ENCODE measurements at regions not wholly inside any gene's neighbourhood (a gene's known extent, or its start where the extent isn't known, plus 50 kb on each side); places are given as distances from the start of the nearest gene placed in this dataset.

DNA sequence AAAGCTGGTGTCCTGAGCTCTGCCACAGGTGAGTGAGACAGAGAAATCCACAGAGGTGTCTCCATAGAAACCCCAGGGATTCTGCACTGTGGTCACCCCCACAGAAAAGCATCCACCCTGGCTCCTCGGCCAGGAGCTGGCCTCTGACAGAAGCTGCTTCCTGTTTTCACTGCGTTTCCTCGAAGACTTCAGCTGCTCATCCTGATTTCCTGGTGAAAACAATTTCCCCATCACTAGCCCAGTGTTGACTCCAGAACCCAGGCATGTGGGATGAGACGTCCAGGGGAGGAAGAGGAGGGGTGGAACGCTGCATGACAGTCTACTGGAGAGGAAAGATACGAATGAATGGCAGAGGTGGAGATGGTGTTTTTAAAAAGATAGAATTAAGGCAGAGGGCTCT lies 60.3 kb upstream of the GPR45 start:
- TF ChIP-seq, protein P1, sequence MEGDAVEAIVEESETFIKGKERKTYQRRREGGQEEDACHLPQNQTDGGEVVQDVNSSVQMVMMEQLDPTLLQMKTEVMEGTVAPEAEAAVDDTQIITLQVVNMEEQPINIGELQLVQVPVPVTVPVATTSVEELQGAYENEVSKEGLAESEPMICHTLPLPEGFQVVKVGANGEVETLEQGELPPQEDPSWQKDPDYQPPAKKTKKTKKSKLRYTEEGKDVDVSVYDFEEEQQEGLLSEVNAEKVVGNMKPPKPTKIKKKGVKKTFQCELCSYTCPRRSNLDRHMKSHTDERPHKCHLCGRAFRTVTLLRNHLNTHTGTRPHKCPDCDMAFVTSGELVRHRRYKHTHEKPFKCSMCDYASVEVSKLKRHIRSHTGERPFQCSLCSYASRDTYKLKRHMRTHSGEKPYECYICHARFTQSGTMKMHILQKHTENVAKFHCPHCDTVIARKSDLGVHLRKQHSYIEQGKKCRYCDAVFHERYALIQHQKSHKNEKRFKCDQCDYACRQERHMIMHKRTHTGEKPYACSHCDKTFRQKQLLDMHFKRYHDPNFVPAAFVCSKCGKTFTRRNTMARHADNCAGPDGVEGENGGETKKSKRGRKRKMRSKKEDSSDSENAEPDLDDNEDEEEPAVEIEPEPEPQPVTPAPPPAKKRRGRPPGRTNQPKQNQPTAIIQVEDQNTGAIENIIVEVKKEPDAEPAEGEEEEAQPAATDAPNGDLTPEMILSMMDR (IDR thresholded peaks at IDR 0.05) = no peak
- no peak for TF ChIP-seq POLR2A (IDR thresholded peaks at IDR 0.05)

Data from Peyer's patch (tissue), 4 donors.